B cell (primary cell): ENCODE measurements at regions not wholly inside any gene's neighbourhood (a gene's known extent, or its start where the extent isn't known, plus 50 kb on each side); places are given as distances from the start of the nearest gene placed in this dataset.

Source experiments
- CTCF ChIP-seq: fragments of 200-600 bp; IDR thresholded peaks from one replicate; pipeline ENCODE4 v1.8.0; 2022; ENCODE audit warnings: antibody characterized with exemption, mild to moderate bottlenecking
- EZH2 ChIP-seq: IDR thresholded peaks from 2 replicates; pipeline ENCODE4 v1.6.1; 2012; ENCODE audit warnings: borderline replicate concordance, low read depth, mild to moderate bottlenecking, moderate library complexity, low read length; ENCODE audit not compliant: insufficient read depth, poor library complexity, severe bottlenecking

DNA sequence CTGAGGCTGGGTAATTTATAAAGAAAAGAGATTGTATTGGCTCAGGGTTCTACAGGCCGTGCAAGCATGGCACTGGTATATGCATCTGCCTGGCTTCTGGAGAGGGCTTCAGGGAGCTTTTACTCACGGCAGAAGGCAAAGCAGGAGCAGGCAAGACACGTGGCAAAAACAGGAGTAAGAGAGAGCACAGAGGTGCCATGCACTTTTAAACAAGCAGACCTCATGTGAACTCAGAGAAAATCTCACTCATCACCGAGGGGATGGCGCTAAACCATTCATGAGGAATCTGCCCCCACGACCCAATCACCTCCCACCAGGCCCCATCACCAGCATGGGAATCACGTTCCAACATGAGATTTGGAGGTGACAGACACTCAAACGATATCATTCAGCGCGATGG is 400.7 kb upstream of the RUNX1 start:
- no peak for TF ChIP-seq CTCF
- TF ChIP-seq EZH2, result no peak
